Stomach (tissue), 8 donors: ENCODE measurements at regions not wholly inside any gene's neighbourhood (a gene's known extent, or its start where the extent isn't known, plus 50 kb on each side); places are given as distances from the start of the nearest gene placed in this dataset.

Experiments used
- DNase-seq, 2 donors: peaks; one replicate each; pipeline versions ENCODE4 v3.0.0 to v3.0.0-alpha.2; 2013 to 2019
- H3K27ac ChIP-seq, 5 donors: fragments of 200-600 bp in 4 of 5; sonication (generic) in 4 of 5; one replicate each; pipeline ENCODE4 v1.5.1; 2013 to 2019; ENCODE audit warnings: mild to moderate bottlenecking in 1 of 5, moderate library complexity in 1 of 5
- H3K27me3 ChIP-seq, 3 donors: fragments of 200-600 bp; sonication (generic); one replicate each; pipeline ENCODE4 v1.5.1; 2017 to 2019; ENCODE audit warnings: mixed run types in 1 of 3
- H3K36me3 ChIP-seq, 4 donors: fragments of 200-600 bp; sonication (generic); 1 replicate in 3 of 4; 2 replicates in 1 of 4; pipeline ENCODE4 v1.5.1; 2016 to 2019
- H3K4me1 ChIP-seq, 4 donors: fragments of 200-600 bp; sonication (generic); one replicate each; pipeline ENCODE4 v1.5.1; 2016 to 2019
- H3K4me3 ChIP-seq, 4 donors: fragments of 200-600 bp; sonication (generic) in 3 of 4; one replicate each; pipeline ENCODE4 v1.5.1; 2016 to 2019; ENCODE audit warnings: mild to moderate bottlenecking in 1 of 4
- H3K9me3 ChIP-seq, 4 donors: fragments of 200-600 bp; sonication (generic); one replicate each; pipeline ENCODE4 v1.5.1; 2016 to 2019
- EP300 ChIP-seq: sonication (generic); formaldehyde crosslinking; IDR thresholded peaks from one replicate; pipeline ENCODE4 v1.6.1; 2017; ENCODE audit warnings: antibody characterized with exemption
- POLR2A ChIP-seq, 4 donors: fragments of 450-650 bp; IDR thresholded peaks; one replicate each; pipeline ENCODE4 v1.6.1; 2016; ENCODE audit warnings: antibody characterized with exemption in 4 of 4, control low read depth in 2 of 4, mild to moderate bottlenecking in 1 of 4, moderate library complexity in 1 of 4
- POLR2AphosphoS5 ChIP-seq, 3 donors: sonication (generic); formaldehyde crosslinking; IDR thresholded peaks; one replicate each; pipeline ENCODE4 v1.6.1; 2016; ENCODE audit warnings: antibody characterized with exemption in 3 of 3
- WGBS, 5 donors: extraction: QIAGEN DNeasy Blood & Tissue Kit in 3 of 5; methylation state at CpG; one replicate each; pipeline versions ENCODE4 v1.1.5 to v1.1.7; 2013 to 2018; 5-methylcytosine and 5-hydroxymethylcytosine counted together
- intact Hi-C: fragments of 100-400 bp; cut with DNase I; formaldehyde crosslinking; loops from one replicate; pipeline ENCODE4 v1.15.1; 2023; ENCODE audit warnings: low total_unique reads
- TF ChIP-seq, protein P1 (sequence below), 7 experiments: fragments of 450-650 bp in 4 of 7; fragments of 200-600 bp in 3 of 7; sonication (generic) in 3 of 7; IDR thresholded peaks; one replicate each; pipeline ENCODE4 v1.5.1; 2016 to 2019; ENCODE audit warnings: antibody characterized with exemption in 7 of 7, control low read depth in 2 of 7, mild to moderate bottlenecking in 1 of 7
- donor health status: healthy with polysubstance abuse.
- donor health status: Bipolar disorder and iron deficiency.
- donor health status: healthy.

- Histone ChIP-seq H3K27me3 (no peaks in the 10 kb centered on the region), H3K27ac (no peak overlapping the region), H3K9me3 (peaks cover 0 to 26% (median 13%) of the 10 kb centered on the region in 4 donors), H3K4me1 (no peaks in the 10 kb centered on the region), H3K4me3 (no peak overlapping the region), H3K36me3 (no peaks in the 10 kb centered on the region)
- no peak for TF ChIP-seq EP300
- TF ChIP-seq, protein P1, sequence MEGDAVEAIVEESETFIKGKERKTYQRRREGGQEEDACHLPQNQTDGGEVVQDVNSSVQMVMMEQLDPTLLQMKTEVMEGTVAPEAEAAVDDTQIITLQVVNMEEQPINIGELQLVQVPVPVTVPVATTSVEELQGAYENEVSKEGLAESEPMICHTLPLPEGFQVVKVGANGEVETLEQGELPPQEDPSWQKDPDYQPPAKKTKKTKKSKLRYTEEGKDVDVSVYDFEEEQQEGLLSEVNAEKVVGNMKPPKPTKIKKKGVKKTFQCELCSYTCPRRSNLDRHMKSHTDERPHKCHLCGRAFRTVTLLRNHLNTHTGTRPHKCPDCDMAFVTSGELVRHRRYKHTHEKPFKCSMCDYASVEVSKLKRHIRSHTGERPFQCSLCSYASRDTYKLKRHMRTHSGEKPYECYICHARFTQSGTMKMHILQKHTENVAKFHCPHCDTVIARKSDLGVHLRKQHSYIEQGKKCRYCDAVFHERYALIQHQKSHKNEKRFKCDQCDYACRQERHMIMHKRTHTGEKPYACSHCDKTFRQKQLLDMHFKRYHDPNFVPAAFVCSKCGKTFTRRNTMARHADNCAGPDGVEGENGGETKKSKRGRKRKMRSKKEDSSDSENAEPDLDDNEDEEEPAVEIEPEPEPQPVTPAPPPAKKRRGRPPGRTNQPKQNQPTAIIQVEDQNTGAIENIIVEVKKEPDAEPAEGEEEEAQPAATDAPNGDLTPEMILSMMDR (IDR thresholded peaks at IDR 0.05): no peak
- peak in 1 of 2 donors; percentile 6 for DNase-seq
- intact Hi-C loops: no loop called here
- WGBS, 5 donors: 11 to 38% (median 26%) methylated on average over 2 to 3 of the region's 3 CpGs
Observed at GRCh38 chr20:5402903-5403531, 86.3 kb upstream of the PROKR2 start.

DNA sequence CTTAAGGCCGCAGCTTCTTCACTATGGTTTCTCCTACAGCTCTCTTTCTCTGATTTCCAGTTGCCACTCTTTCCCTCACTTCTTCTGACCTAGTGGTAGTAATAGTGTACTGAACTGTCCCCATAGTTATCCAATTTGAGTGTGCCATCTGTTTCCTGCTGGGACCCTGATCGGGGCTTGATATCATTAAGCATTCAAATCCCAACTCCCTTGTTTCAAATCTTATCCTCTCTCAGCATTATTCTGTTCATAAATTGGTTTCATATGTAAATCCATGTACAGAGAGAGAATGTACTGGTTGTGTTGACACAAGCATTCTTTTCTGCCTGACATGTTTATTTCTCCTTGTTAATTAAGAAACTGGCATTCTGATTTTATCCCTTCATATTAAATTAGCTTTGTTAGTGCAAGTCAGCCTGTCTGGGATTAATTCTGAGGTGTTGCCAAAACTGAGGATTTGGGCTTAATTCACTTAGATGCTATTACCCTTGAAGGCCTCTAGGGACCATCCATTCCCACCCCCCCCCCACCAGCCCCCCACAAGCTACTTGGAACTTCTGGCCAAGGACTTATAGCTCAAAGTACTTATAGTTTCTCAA is 84.6 kb upstream of the PROKR2 start:
- 55 to 80% (median 73%) methylated on average over 2 of the region's 2 CpGs for WGBS, 5 donors
- Histone ChIP-seq H3K4me1 (no peaks in the 10 kb centered on the region), H3K27me3 (no peaks in the 10 kb centered on the region), H3K36me3 (no peaks in the 10 kb centered on the region), H3K4me3 (no peak overlapping the region), H3K27ac (no peak overlapping the region), H3K9me3 (peaks cover 0 to 26% (median 13%) of the 10 kb centered on the region in 4 donors)
- DNase-seq: no peak
- no peak for TF ChIP-seq EP300
- TF ChIP-seq POLR2AphosphoS5 (IDR thresholded peaks at IDR 0.05): no peak
- no peak for TF ChIP-seq POLR2A (IDR thresholded peaks at IDR 0.05)
- TF ChIP-seq, protein P1 (IDR thresholded peaks at IDR 0.05): no peak
- intact Hi-C loops: no loop called here

DNA sequence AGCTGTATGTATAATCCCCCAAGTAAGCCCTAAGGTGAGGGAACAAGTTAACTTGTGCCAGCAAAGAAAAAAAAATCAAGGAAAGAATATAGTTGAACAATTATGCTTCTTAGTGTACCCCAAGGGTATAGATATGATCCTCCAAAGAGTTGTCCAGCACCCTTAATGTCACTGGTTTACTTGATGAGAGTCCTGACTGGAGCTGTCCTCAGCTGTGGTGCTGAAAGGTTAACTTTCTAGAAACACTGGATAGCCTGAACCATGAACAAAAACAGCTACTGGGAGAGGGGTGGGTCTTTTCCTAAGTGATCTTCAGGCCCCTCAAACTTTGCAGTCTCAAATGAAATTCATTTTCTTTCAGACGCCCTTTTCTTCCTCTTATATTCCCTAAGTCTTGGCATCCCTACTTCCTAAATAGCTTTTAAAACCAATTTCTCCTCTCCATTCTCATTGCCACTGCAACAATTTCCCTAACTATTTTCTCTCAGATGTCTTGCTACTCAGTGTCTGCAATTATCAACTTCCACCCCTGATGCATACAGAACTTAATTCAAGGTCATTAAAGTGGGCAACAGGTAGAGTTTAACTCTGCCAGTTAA is 83.5 kb upstream of the PROKR2 start:
- Histone ChIP-seq H3K4me3 (no peak overlapping the region), H3K27me3 (no peaks in the 10 kb centered on the region), H3K36me3 (no peaks in the 10 kb centered on the region), H3K9me3 (peaks cover 0 to 21% (median 13%) of the 10 kb centered on the region in 4 donors), H3K4me1 (no peaks in the 10 kb centered on the region), H3K27ac (no peak overlapping the region)
- intact Hi-C loops: no loop called here
- 33 to 45% (median 37%) methylated on average over 1 of the region's 1 CpG for WGBS, 5 donors
- TF ChIP-seq EP300 (no peak), POLR2A (IDR thresholded peaks at IDR 0.05) (no peak), POLR2AphosphoS5 (IDR thresholded peaks at IDR 0.05) (no peak)
- TF ChIP-seq, protein P1 (IDR thresholded peaks at IDR 0.05): no peak
- DNase-seq: peak in 1 of 2 donors; percentile 35

DNA sequence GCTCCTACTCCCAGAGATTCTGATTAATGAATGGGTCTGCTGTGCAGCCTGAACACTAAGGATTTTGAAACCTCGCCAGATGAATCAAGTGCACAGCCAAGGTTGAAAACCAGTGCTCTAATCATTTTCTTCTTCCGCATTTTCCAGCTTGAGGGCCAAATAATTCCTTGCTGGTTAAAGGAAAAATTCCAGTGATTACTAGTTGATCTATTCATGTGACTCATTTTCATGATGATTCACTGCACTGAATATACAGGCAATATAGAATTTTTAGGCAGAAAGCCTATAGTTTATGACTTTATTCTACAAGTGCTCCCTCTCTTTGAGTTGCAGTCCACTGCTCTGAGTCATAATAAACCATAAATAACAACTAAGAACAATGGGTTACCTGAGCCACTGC is 80.6 kb upstream of the PROKR2 start:
- no peak overlapping the region for H3K4me3 ChIP-seq
- H3K27ac ChIP-seq: no peak overlapping the region
- WGBS, 5 donors: 63 to 86% (median 77%) methylated on average over 2 of the region's 2 CpGs
- peaks cover 0 to 9% (median 0%) of the 10 kb centered on the region in 3 donors for H3K27me3 ChIP-seq
- no peak for DNase-seq
- peaks cover 0 to 8% (median 3%) of the 10 kb centered on the region in 4 donors for H3K9me3 ChIP-seq
- no peak for TF ChIP-seq POLR2AphosphoS5 (IDR thresholded peaks at IDR 0.05)
- TF ChIP-seq, protein P1 (IDR thresholded peaks at IDR 0.05): no peak
- no peak for TF ChIP-seq EP300
- no peak for TF ChIP-seq POLR2A (IDR thresholded peaks at IDR 0.05)
- H3K4me1 ChIP-seq: no peaks in the 10 kb centered on the region
- H3K36me3 ChIP-seq: no peaks in the 10 kb centered on the region
- intact Hi-C loops: no loop called here
